Retinal pigment epithelial cell (primary cell): ENCODE measurements at regions not wholly inside any gene's neighbourhood (a gene's known extent, or its start where the extent isn't known, plus 50 kb on each side); places are given as distances from the start of the nearest gene placed in this dataset.

Experiments
- DNase-seq: peaks from one replicate; pipeline ENCODE4 v3.0.0-alpha.2; 2010; ENCODE audit warnings: low read depth
- H3K4me3 ChIP-seq: 2 replicates; pipeline ENCODE4 v1.5.1; 2011; ENCODE audit warnings: mild to moderate bottlenecking, low read length, control low read depth, moderate library complexity
- CTCF ChIP-seq: conservative IDR thresholded peaks from 2 replicates; pipeline ENCODE4 v1.5.1; 2011; ENCODE audit warnings: low read depth, low read length, control low read depth, inconsistent platforms

GRCh38 chr4:95898226-95898625, 58.3 kb downstream of the PDHA2 start:
- H3K4me3 ChIP-seq: no peak overlapping the region
- no peak for DNase-seq
- TF ChIP-seq CTCF: no peak

- TF ChIP-seq CTCF: no peak
- H3K4me3 ChIP-seq: no peak overlapping the region
- DNase-seq: no peak
Observed at GRCh38 chr4:95909211-95909610, 69.3 kb downstream of the PDHA2 start.

- H3K4me3 ChIP-seq: no peak overlapping the region
- no peak for TF ChIP-seq CTCF
- no peak for DNase-seq
Observed at GRCh38 chr4:95910749-95911148, 70.9 kb downstream of the PDHA2 start.

GRCh38 chr4:95921470-95921869, 81.6 kb downstream of the PDHA2 start:
- H3K4me3 ChIP-seq: no peak overlapping the region
- DNase-seq: no peak
- no peak for TF ChIP-seq CTCF

GRCh38 chr4:95929448-95930064, 89.7 kb downstream of the PDHA2 start:
- H3K4me3 ChIP-seq: no peak overlapping the region
- no peak for TF ChIP-seq CTCF

GRCh38 chr4:95939141-95939540, 99.2 kb downstream of the PDHA2 start:
- H3K4me3 ChIP-seq: no peak overlapping the region

More at GRCh38 chr4:95929448-95930064, 89.7 kb downstream of the PDHA2 start:
- no peak for DNase-seq

More at GRCh38 chr4:95939141-95939540, 99.2 kb downstream of the PDHA2 start:
- no peak for TF ChIP-seq CTCF
- no peak for DNase-seq
